Endodermal cell (in vitro differentiated cells): ENCODE measurements at regions not wholly inside any gene's neighbourhood (a gene's known extent, or its start where the extent isn't known, plus 50 kb on each side); places are given as distances from the start of the nearest gene placed in this dataset.

ENCODE experiments used
- DNase-seq: peaks from one replicate; pipeline ENCODE4 v3.0.0-alpha.2; 2017
- H3K27ac ChIP-seq: 2 replicates; pipeline ENCODE4 v1.5.1; 2013; ENCODE audit warnings: mild to moderate bottlenecking, low read depth, low read length, moderate library complexity
- H3K27me3 ChIP-seq: 2 replicates; pipeline ENCODE4 v1.6.1; 2013; ENCODE audit warnings: mild to moderate bottlenecking, low read length, moderate library complexity; ENCODE audit not compliant: insufficient read depth, control insufficient read depth, poor library complexity, severe bottlenecking
- H3K36me3 ChIP-seq: 2 replicates; pipeline ENCODE4 v1.7.0; 2013; ENCODE audit warnings: mild to moderate bottlenecking, low read length, moderate library complexity; ENCODE audit not compliant: control insufficient read depth, insufficient read depth
- H3K4me1 ChIP-seq: one replicate; pipeline ENCODE4 v1.7.0; 2013; ENCODE audit warnings: low read length; ENCODE audit not compliant: control insufficient read depth, insufficient read depth
- H3K4me3 ChIP-seq: 2 replicates; pipeline ENCODE4 v1.5.1; 2013; ENCODE audit warnings: mild to moderate bottlenecking, low read length, moderate library complexity
- H3K9ac ChIP-seq: 2 replicates; pipeline ENCODE4 v1.6.1; 2013; ENCODE audit warnings: mild to moderate bottlenecking, low read length, moderate library complexity; ENCODE audit not compliant: poor library complexity, severe bottlenecking; ENCODE audit errors: extremely low read depth
- H3K9me3 ChIP-seq: 2 replicates; pipeline ENCODE4 v1.6.1; 2013; ENCODE audit warnings: mild to moderate bottlenecking, low read length, moderate library complexity; ENCODE audit not compliant: control insufficient read depth
- H3K27ac Mint-ChIP-seq: 2 replicates; pipeline ENCODE4 v1.8.0; 2020; ENCODE audit warnings: mixed read lengths
- H3K27me3 Mint-ChIP-seq: 2 replicates; pipeline ENCODE4 v1.8.0; 2021; ENCODE audit warnings: mild to moderate bottlenecking, mixed read lengths; ENCODE audit not compliant: insufficient read depth
- H3K36me3 Mint-ChIP-seq: 2 replicates; pipeline ENCODE4 v1.8.0; 2020; ENCODE audit warnings: low read depth, mixed read lengths
- H3K4me1 Mint-ChIP-seq: 2 replicates; pipeline ENCODE4 v1.8.0; 2020; ENCODE audit warnings: mixed read lengths
- H3K4me3 Mint-ChIP-seq: 2 replicates; pipeline ENCODE4 v1.8.0; 2020; ENCODE audit warnings: mild to moderate bottlenecking, moderate library complexity, mixed read lengths
- H3K9me3 Mint-ChIP-seq: 2 replicates; pipeline ENCODE4 v1.8.0; 2020; ENCODE audit warnings: mild to moderate bottlenecking, mixed read lengths
- CTCF ChIP-seq: fragments of 200-600 bp; sonication (generic); conservative IDR thresholded peaks from 2 replicates; pipeline ENCODE4 v1.5.0; 2021; ENCODE audit warnings: antibody characterized with exemption, mild to moderate bottlenecking
- WGBS, 2 experiments: methylation state at CpG; one replicate each; pipeline versions ENCODE4 v1.1.5 to v1.1.7; 2013; ENCODE audit warnings: missing lambda C conversion rate in 2 of 2, mixed read lengths in 1 of 2; ENCODE audit not compliant: insufficient coverage in 1 of 2, insufficient read length in 1 of 2; 5-methylcytosine and 5-hydroxymethylcytosine counted together

GRCh38 chr16:51691109-51691508 lies 540.0 kb upstream of the SALL1 start:
- no peak for TF ChIP-seq CTCF
- H3K27ac Mint-ChIP-seq, result no peak overlapping the region
- no peak overlapping the region for H3K9ac ChIP-seq
- no peak for DNase-seq
- 91 to 93% methylated on average over 4 of the region's 4 CpGs for WGBS, 2 experiments
- H3K9me3 Mint-ChIP-seq, result peaks cover 32% of the 10 kb centered on the region
- no peaks in the 10 kb centered on the region for H3K36me3 Mint-ChIP-seq
- no peak overlapping the region for H3K4me3 ChIP-seq
- peaks cover 5% of the 10 kb centered on the region for H3K27me3 Mint-ChIP-seq
- no peaks in the 10 kb centered on the region for H3K36me3 ChIP-seq
- H3K27me3 ChIP-seq, result no peaks in the 10 kb centered on the region
- peaks cover 22% of the 10 kb centered on the region for H3K9me3 ChIP-seq
- no peaks in the 10 kb centered on the region for H3K4me1 Mint-ChIP-seq
- H3K27ac ChIP-seq, result no peak overlapping the region
- H3K4me1 ChIP-seq, result no peaks in the 10 kb centered on the region
- no peak overlapping the region for H3K4me3 Mint-ChIP-seq

GRCh38 chr16:51685498-51685897 lies 534.4 kb upstream of the SALL1 start:
- Histone ChIP-seq H3K9me3 (no peaks in the 10 kb centered on the region), H3K4me3 (no peak overlapping the region), H3K9ac (no peak overlapping the region), H3K36me3 (no peaks in the 10 kb centered on the region), H3K27me3 (no peaks in the 10 kb centered on the region), H3K27ac (no peak overlapping the region), H3K4me1 (peaks cover 6% of the 10 kb centered on the region)
- peaks cover 5% of the 10 kb centered on the region for H3K27me3 Mint-ChIP-seq
- TF ChIP-seq CTCF, result peak; percentile 34
- H3K9me3 Mint-ChIP-seq, result peaks cover 4% of the 10 kb centered on the region
- WGBS, 2 experiments, result 91 to 100% methylated on average over 1 to 2 of the region's 2 CpGs
- H3K4me3 Mint-ChIP-seq, result no peak overlapping the region
- H3K36me3 Mint-ChIP-seq, result no peaks in the 10 kb centered on the region
- no peak overlapping the region for H3K27ac Mint-ChIP-seq
- DNase-seq, result no peak
- H3K4me1 Mint-ChIP-seq, result peaks cover 17% of the 10 kb centered on the region

GRCh38 chr16:51683882-51684281 lies 532.8 kb upstream of the SALL1 start:
- peaks cover 17% of the 10 kb centered on the region for H3K4me1 Mint-ChIP-seq
- Histone ChIP-seq H3K36me3 (no peaks in the 10 kb centered on the region), H3K27ac (no peak overlapping the region), H3K4me3 (no peak overlapping the region), H3K27me3 (no peaks in the 10 kb centered on the region), H3K9me3 (no peaks in the 10 kb centered on the region), H3K9ac (no peak overlapping the region), H3K4me1 (peaks cover 6% of the 10 kb centered on the region)
- H3K9me3 Mint-ChIP-seq, result no peaks in the 10 kb centered on the region
- no peak for TF ChIP-seq CTCF
- H3K4me3 Mint-ChIP-seq, result no peak overlapping the region
- peaks cover 5% of the 10 kb centered on the region for H3K27me3 Mint-ChIP-seq
- 81% methylated on average over 1 of the region's 1 CpG; no CpG with 5 or more reads in 1 of the 2 experiments for WGBS, 2 experiments
- H3K27ac Mint-ChIP-seq, result no peak overlapping the region
- no peaks in the 10 kb centered on the region for H3K36me3 Mint-ChIP-seq
- no peak for DNase-seq
